ENCODE measurements at regions not wholly inside any gene's neighbourhood (a gene's known extent, or its start where the extent isn't known, plus 50 kb on each side); places are given as distances from the start of the nearest gene placed in this dataset.
"Not testable (repeated sequence)": the region's sequence is repeated elsewhere in the genome, so short reads cannot be mapped to it uniquely, and the experiment has no call there.

- DNase-seq = no peak
These were observed 1272.8 kb upstream of the ZEB2 start for GRCh38 chr2:145792745-145793144.

GRCh38 chr2:145789636-145790035, 1269.7 kb upstream of the ZEB2 start:
- DNase-seq = no peak

GRCh38 chr2:145787597-145788361, 1267.9 kb upstream of the ZEB2 start:
- DNase-seq = not testable (repeated sequence)

GRCh38 chr2:145782607-145783006, 1262.7 kb upstream of the ZEB2 start:
- DNase-seq = not testable (repeated sequence)

GRCh38 chr2:145777914-145778313, 1258.0 kb upstream of the ZEB2 start:
- no peak for DNase-seq

GRCh38 chr2:145777297-145777696, 1257.4 kb upstream of the ZEB2 start:
- DNase-seq = no peak

GRCh38 chr2:145775591-145775990, 1255.7 kb upstream of the ZEB2 start:
- DNase-seq = no peak

GRCh38 chr2:145771525-145771924, 1251.6 kb upstream of the ZEB2 start:
- DNase-seq = no peak

GRCh38 chr2:145769011-145769716, 1249.2 kb upstream of the ZEB2 start:
- no peak for DNase-seq

- no peak for DNase-seq
These were observed 1246.0 kb upstream of the ZEB2 start for GRCh38 chr2:145765874-145766273.

GRCh38 chr2:145764631-145765030, 1244.7 kb upstream of the ZEB2 start:
- DNase-seq = no peak

- DNase-seq = no peak
These were observed 1241.1 kb upstream of the ZEB2 start for GRCh38 chr2:145760781-145761649.

- no peak for DNase-seq
These were observed 1239.5 kb upstream of the ZEB2 start for GRCh38 chr2:145759228-145759915.

GRCh38 chr2:145757503-145758246, 1237.8 kb upstream of the ZEB2 start:
- DNase-seq = no peak

GRCh38 chr2:145755019-145755837, 1235.3 kb upstream of the ZEB2 start:
- DNase-seq = no peak

- DNase-seq = no peak
These were observed 1234.0 kb upstream of the ZEB2 start for GRCh38 chr2:145753966-145754365.

- DNase-seq = no peak
These were observed 1233.2 kb upstream of the ZEB2 start for GRCh38 chr2:145753041-145753608.

- peak; percentile 38 for DNase-seq
These were observed 1232.3 kb upstream of the ZEB2 start for GRCh38 chr2:145752091-145752806.

- DNase-seq = no peak
These were observed 1231.7 kb upstream of the ZEB2 start for GRCh38 chr2:145751629-145752028.

- no peak for DNase-seq
These were observed 1231.2 kb upstream of the ZEB2 start for GRCh38 chr2:145751155-145751554.

All from NCI-H2029 (cell line).